ENCODE measurements at regions not wholly inside any gene's neighbourhood (a gene's known extent, or its start where the extent isn't known, plus 50 kb on each side); places are given as distances from the start of the nearest gene placed in this dataset.
A peak's percentile ranks its signal among the peaks of the same experiment; 100 is the strongest.

GRCh38 chr10:10787586-10787985 lies 230.1 kb upstream of the CELF2 start:
- TF ChIP-seq CTCF (IDR thresholded peaks at IDR 0.05; ENCODE audit: low read length, missing control alignments), result no peak
- H3K4me3 ChIP-seq (replicated peaks; ENCODE audit: low read depth, low read length), result no peak overlapping the region
- DNase-seq (ENCODE audit: low read depth), result no peak

GRCh38 chr10:10788761-10789160 lies 228.9 kb upstream of the CELF2 start:
- no peak overlapping the region for H3K4me3 ChIP-seq (replicated peaks; ENCODE audit: low read depth, low read length)
- TF ChIP-seq CTCF (IDR thresholded peaks at IDR 0.05; ENCODE audit: low read length, missing control alignments), result no peak
- no peak for DNase-seq (ENCODE audit: low read depth)

- TF ChIP-seq CTCF (IDR thresholded peaks at IDR 0.05; ENCODE audit: low read length, missing control alignments), result no peak
- no peak for DNase-seq (ENCODE audit: low read depth)
- H3K4me3 ChIP-seq (replicated peaks; ENCODE audit: low read depth, low read length), result no peak overlapping the region
Measured at GRCh38 chr10:10791869-10792268, 225.8 kb upstream of the CELF2 start.

GRCh38 chr10:10792681-10793080 lies 225.0 kb upstream of the CELF2 start:
- TF ChIP-seq CTCF (IDR thresholded peaks at IDR 0.05; ENCODE audit: low read length, missing control alignments), result no peak
- no peak overlapping the region for H3K4me3 ChIP-seq (replicated peaks; ENCODE audit: low read depth, low read length)
- DNase-seq (ENCODE audit: low read depth), result peak; percentile 95

GRCh38 chr10:10794046-10794445 lies 223.6 kb upstream of the CELF2 start:
- TF ChIP-seq CTCF (IDR thresholded peaks at IDR 0.05; ENCODE audit: low read length, missing control alignments), result no peak
- DNase-seq (ENCODE audit: low read depth), result no peak
- H3K4me3 ChIP-seq (replicated peaks; ENCODE audit: low read depth, low read length), result no peak overlapping the region

- TF ChIP-seq CTCF (IDR thresholded peaks at IDR 0.05; ENCODE audit: low read length, missing control alignments), result no peak
- no peak overlapping the region for H3K4me3 ChIP-seq (replicated peaks; ENCODE audit: low read depth, low read length)
- peak; percentile 92 for DNase-seq (ENCODE audit: low read depth)
Measured at GRCh38 chr10:10794791-10795191, 222.9 kb upstream of the CELF2 start.

- peak; percentile 73 for DNase-seq (ENCODE audit: low read depth)
- H3K4me3 ChIP-seq (replicated peaks; ENCODE audit: low read depth, low read length), result no peak overlapping the region
- no peak for TF ChIP-seq CTCF (IDR thresholded peaks at IDR 0.05; ENCODE audit: low read length, missing control alignments)
Measured at GRCh38 chr10:10796061-10796773, 221.5 kb upstream of the CELF2 start.
